Anterior cingulate cortex (tissue), 58 donors: ENCODE measurements at regions not wholly inside any gene's neighbourhood (a gene's known extent, or its start where the extent isn't known, plus 50 kb on each side); places are given as distances from the start of the nearest gene placed in this dataset.

Experiments
- DNase-seq, 58 donors: peaks; one replicate each; lab custom pipeline; 2025; lab: John Stamatoyannopoulos, UW

GRCh38 chr12:91819132-91819447, 326.6 kb downstream of the BTG1 start:
- DNase-seq = no peak

- DNase-seq = no peak
These were observed 327.2 kb downstream of the BTG1 start for GRCh38 chr12:91818227-91819131.

- no peak for DNase-seq
These were observed 328.1 kb downstream of the BTG1 start for GRCh38 chr12:91817517-91817916.

GRCh38 chr12:91813701-91814100, 331.9 kb downstream of the BTG1 start:
- DNase-seq = no peak

GRCh38 chr12:91811481-91812287, 334.0 kb downstream of the BTG1 start:
- DNase-seq = peak in 46 of 58 donors; percentile 1 to 75 (median 20)

- DNase-seq = no peak
These were observed 334.9 kb downstream of the BTG1 start for GRCh38 chr12:91810531-91811451.

GRCh38 chr12:91810077-91810476, 335.6 kb downstream of the BTG1 start:
- no peak for DNase-seq

- DNase-seq = no peak
These were observed 340.6 kb downstream of the BTG1 start for GRCh38 chr12:91805031-91805430.

GRCh38 chr12:91804533-91804932, 341.1 kb downstream of the BTG1 start:
- no peak for DNase-seq

GRCh38 chr12:91801048-91801447, 344.6 kb downstream of the BTG1 start:
- no peak for DNase-seq

- DNase-seq = no peak
These were observed 352.0 kb downstream of the BTG1 start for GRCh38 chr12:91793676-91794075.

- DNase-seq = no peak
These were observed 353.0 kb downstream of the BTG1 start for GRCh38 chr12:91792597-91792996.

GRCh38 chr12:91786499-91787272, 359.0 kb downstream of the BTG1 start:
- DNase-seq = no peak

GRCh38 chr12:91785655-91786498, 359.8 kb downstream of the BTG1 start:
- no peak for DNase-seq

- no peak for DNase-seq
These were observed 364.5 kb downstream of the BTG1 start for GRCh38 chr12:91781114-91781513.

GRCh38 chr12:91778938-91779400, 366.7 kb downstream of the BTG1 start:
- no peak for DNase-seq

- DNase-seq = no peak
These were observed 367.4 kb downstream of the BTG1 start for GRCh38 chr12:91778091-91778832.
